HG03196 (cell line): ENCODE measurements at regions not wholly inside any gene's neighbourhood (a gene's known extent, or its start where the extent isn't known, plus 50 kb on each side); places are given as distances from the start of the nearest gene placed in this dataset.

ENCODE experiments used
- ATAC-seq: cut with Tn5 transposase; IDR thresholded peaks from one replicate; pipeline ENCODE4 v1.9.1; 2021; ENCODE audit not compliant: unreplicated experiment

GRCh38 chr3:59106085-59106648 lies 56.3 kb upstream of the CFAP20DC start:
- ATAC-seq = no peak

- no peak for ATAC-seq
These were observed 53.7 kb upstream of the CFAP20DC start for GRCh38 chr3:59103552-59103951.

- no peak for ATAC-seq
These were observed 51.5 kb upstream of the CFAP20DC start for GRCh38 chr3:59101231-59101736.
